ENCODE measurements at regions not wholly inside any gene's neighbourhood (a gene's known extent, or its start where the extent isn't known, plus 50 kb on each side); places are given as distances from the start of the nearest gene placed in this dataset.

DNA sequence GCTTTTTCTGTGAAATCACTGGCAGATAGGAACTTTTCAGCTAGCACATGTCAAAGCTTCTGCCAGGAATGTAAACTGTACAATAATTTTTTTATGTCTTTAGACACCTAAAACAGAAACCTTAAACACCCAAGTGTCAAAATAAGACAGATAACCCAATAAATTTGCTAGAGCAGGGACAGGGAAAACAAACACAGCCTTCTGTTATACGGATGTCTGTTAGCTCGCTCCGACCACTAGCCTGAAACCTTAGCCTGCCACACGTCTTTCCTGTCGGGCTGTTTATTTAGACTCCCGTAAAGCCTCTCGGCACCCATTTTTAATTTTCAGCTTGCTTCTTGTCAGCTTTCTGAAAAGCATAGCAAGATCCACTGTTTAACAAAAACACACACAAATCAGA, 355.4 kb upstream of the SLC24A2 start:
- no peak for DNase-seq (ENCODE audit: low read depth)
- TF ChIP-seq, protein P1, sequence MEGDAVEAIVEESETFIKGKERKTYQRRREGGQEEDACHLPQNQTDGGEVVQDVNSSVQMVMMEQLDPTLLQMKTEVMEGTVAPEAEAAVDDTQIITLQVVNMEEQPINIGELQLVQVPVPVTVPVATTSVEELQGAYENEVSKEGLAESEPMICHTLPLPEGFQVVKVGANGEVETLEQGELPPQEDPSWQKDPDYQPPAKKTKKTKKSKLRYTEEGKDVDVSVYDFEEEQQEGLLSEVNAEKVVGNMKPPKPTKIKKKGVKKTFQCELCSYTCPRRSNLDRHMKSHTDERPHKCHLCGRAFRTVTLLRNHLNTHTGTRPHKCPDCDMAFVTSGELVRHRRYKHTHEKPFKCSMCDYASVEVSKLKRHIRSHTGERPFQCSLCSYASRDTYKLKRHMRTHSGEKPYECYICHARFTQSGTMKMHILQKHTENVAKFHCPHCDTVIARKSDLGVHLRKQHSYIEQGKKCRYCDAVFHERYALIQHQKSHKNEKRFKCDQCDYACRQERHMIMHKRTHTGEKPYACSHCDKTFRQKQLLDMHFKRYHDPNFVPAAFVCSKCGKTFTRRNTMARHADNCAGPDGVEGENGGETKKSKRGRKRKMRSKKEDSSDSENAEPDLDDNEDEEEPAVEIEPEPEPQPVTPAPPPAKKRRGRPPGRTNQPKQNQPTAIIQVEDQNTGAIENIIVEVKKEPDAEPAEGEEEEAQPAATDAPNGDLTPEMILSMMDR (conservative IDR thresholded peaks at IDR 0.05; ENCODE audit: control insufficient read depth, insufficient read depth, low read depth, low read length): no peak
- no peak overlapping the region for H3K4me3 ChIP-seq (ENCODE audit: control insufficient read depth, low read depth, low read length)

- DNase-seq (ENCODE audit: low read depth): no peak
- TF ChIP-seq, protein P1 (conservative IDR thresholded peaks at IDR 0.05; ENCODE audit: control insufficient read depth, insufficient read depth, low read depth, low read length): no peak
- no peak overlapping the region for H3K4me3 ChIP-seq (ENCODE audit: control insufficient read depth, low read depth, low read length)
These were observed 351.0 kb upstream of the SLC24A2 start for GRCh38 chr9:20139763-20140290.

DNA sequence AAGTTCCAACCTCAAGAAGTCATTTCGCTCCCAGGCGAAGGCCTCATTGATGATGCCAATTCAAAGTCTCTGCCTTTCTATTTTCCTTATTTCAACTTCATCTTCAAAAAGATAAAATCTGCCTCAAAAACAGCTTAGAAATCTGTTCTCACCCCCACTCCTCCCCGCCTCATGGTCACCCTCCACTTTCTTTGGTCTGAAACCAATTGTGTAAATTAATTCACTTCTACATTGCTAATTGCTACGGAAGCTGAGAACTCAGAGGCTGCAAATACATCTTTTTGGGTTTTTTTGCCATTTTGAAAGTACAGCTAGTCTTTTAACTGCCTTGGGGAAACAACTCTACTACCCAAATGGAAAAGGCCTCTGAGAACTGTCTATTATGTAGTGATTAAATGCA, 350.0 kb upstream of the SLC24A2 start:
- H3K4me3 ChIP-seq (ENCODE audit: control insufficient read depth, low read depth, low read length): no peak overlapping the region
- no peak for DNase-seq (ENCODE audit: low read depth)
- TF ChIP-seq, protein P1 (conservative IDR thresholded peaks at IDR 0.05; ENCODE audit: control insufficient read depth, insufficient read depth, low read depth, low read length): no peak

DNA sequence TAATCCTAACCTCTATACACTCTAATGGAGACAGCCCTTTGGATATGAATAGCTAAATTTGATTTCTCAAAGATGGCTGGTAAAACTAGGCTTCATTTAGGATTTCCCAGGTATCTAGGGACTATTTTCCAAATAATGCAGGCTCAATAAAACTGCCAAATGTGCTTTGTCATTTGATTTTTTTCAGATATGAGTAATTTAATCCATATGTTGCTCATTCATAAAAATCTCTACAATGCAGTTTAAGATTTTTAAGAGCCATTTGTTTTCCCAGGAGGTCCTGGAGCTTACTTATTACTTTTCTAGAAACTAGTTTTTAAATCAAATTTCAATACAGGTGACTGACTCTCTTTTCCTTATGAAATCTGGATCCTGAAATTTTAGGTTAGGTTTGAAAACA, 349.3 kb upstream of the SLC24A2 start:
- DNase-seq (ENCODE audit: low read depth): no peak
- TF ChIP-seq, protein P1 (conservative IDR thresholded peaks at IDR 0.05; ENCODE audit: control insufficient read depth, insufficient read depth, low read depth, low read length): no peak
- no peak overlapping the region for H3K4me3 ChIP-seq (ENCODE audit: control insufficient read depth, low read depth, low read length)

DNA sequence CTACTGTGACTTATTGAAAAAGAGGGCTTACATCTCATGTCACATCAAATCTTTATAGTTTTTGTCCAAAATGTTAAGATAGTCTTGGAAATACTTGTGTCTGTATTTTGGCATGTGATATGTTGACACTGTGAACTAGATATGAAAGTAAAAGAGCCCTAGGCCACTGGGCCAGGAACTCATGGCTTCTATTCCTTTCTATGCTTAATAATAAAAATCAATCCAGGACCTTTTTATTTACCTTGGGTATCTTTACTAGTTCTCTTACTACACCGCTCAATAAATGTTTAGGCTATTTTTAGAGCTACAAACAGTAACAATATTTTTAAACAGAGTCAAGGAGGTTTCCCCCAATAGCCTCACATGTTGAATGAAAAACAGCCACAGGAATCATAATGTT, 348.6 kb upstream of the SLC24A2 start:
- no peak for DNase-seq (ENCODE audit: low read depth)
- TF ChIP-seq, protein P1 (conservative IDR thresholded peaks at IDR 0.05; ENCODE audit: control insufficient read depth, insufficient read depth, low read depth, low read length): no peak
- no peak overlapping the region for H3K4me3 ChIP-seq (ENCODE audit: control insufficient read depth, low read depth, low read length)

- no peak for DNase-seq (ENCODE audit: low read depth)
- no peak overlapping the region for H3K4me3 ChIP-seq (ENCODE audit: control insufficient read depth, low read depth, low read length)
- TF ChIP-seq, protein P1 (conservative IDR thresholded peaks at IDR 0.05; ENCODE audit: control insufficient read depth, insufficient read depth, low read depth, low read length): no peak
These were observed 346.4 kb upstream of the SLC24A2 start for GRCh38 chr9:20135119-20135697.

GRCh38 chr9:20125727-20126126, 336.9 kb upstream of the SLC24A2 start:
- H3K4me3 ChIP-seq (ENCODE audit: control insufficient read depth, low read depth, low read length): no peak overlapping the region
- DNase-seq (ENCODE audit: low read depth): no peak
- TF ChIP-seq, protein P1 (conservative IDR thresholded peaks at IDR 0.05; ENCODE audit: control insufficient read depth, insufficient read depth, low read depth, low read length): no peak
